Thyroid gland (tissue), 4 donors: ENCODE measurements at regions not wholly inside any gene's neighbourhood (a gene's known extent, or its start where the extent isn't known, plus 50 kb on each side); places are given as distances from the start of the nearest gene placed in this dataset.

Experiments used
- CTCF ChIP-seq, 6 experiments: fragments of 200-600 bp in 3 of 6; fragments of 450-650 bp in 3 of 6; sonication (generic) in 3 of 6; IDR thresholded peaks; one replicate each; pipeline ENCODE4 v1.5.1; 2016 to 2019; ENCODE audit warnings: antibody characterized with exemption in 6 of 6, mild to moderate bottlenecking in 2 of 6, inconsistent platforms in 1 of 6, moderate library complexity in 1 of 6
- POLR2A ChIP-seq, 2 donors: fragments of 450-650 bp; IDR thresholded peaks; one replicate each; pipeline ENCODE4 v1.6.1; 2017; ENCODE audit warnings: antibody characterized with exemption in 2 of 2, mild to moderate bottlenecking in 2 of 2, moderate library complexity in 1 of 2

- no peak for TF ChIP-seq CTCF (IDR thresholded peaks at IDR 0.05)
- no peak for TF ChIP-seq POLR2A (IDR thresholded peaks at IDR 0.05)
These were observed 553.2 kb downstream of the TUBA3C start for GRCh38 chr13:18628428-18628827.
